ENCODE measurements at regions not wholly inside any gene's neighbourhood (a gene's known extent, or its start where the extent isn't known, plus 50 kb on each side); places are given as distances from the start of the nearest gene placed in this dataset.
"Not testable (repeated sequence)": the region's sequence is repeated elsewhere in the genome, so short reads cannot be mapped to it uniquely, and the experiment has no call there.

DNA sequence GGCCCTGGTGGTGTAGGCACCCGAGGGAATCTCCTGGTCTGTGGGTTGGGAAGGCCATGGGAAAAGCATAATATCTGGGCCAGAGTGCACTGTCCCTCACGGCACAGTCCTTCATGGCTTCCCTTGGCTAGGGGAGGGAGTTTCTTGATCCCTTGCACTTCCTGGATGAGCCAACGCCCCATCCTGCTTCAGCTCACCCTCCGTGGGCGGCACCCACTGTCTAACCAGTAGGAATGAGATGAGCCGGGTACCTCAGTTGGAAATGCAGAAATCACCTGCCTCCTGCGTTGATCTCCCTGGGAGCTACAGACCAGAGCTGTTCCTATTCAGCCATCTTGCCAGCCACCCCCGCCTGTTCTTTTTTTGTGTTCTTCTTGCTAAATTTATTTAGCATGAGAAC is 134.4 kb downstream of the LEPR start:
- in situ Hi-C loops (cut with HindIII; ENCODE audit: low pct_ligation_motif_present, low sequenced_read_pairs): no loop called here
- H3K36me3 ChIP-seq (replicated peaks): no peaks in the 10 kb centered on the region
- H3K27me3 ChIP-seq (replicated peaks): no peaks in the 10 kb centered on the region
- H3K4me3 ChIP-seq (ENCODE audit: low read depth, low read length): no peak overlapping the region
- TF ChIP-seq, protein P1, sequence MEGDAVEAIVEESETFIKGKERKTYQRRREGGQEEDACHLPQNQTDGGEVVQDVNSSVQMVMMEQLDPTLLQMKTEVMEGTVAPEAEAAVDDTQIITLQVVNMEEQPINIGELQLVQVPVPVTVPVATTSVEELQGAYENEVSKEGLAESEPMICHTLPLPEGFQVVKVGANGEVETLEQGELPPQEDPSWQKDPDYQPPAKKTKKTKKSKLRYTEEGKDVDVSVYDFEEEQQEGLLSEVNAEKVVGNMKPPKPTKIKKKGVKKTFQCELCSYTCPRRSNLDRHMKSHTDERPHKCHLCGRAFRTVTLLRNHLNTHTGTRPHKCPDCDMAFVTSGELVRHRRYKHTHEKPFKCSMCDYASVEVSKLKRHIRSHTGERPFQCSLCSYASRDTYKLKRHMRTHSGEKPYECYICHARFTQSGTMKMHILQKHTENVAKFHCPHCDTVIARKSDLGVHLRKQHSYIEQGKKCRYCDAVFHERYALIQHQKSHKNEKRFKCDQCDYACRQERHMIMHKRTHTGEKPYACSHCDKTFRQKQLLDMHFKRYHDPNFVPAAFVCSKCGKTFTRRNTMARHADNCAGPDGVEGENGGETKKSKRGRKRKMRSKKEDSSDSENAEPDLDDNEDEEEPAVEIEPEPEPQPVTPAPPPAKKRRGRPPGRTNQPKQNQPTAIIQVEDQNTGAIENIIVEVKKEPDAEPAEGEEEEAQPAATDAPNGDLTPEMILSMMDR (IDR thresholded peaks at IDR 0.05; ENCODE audit: low read depth, low read length, missing control alignments): no peak
- DNase-seq: no peak
- H3K27ac ChIP-seq: no peak overlapping the region

DNA sequence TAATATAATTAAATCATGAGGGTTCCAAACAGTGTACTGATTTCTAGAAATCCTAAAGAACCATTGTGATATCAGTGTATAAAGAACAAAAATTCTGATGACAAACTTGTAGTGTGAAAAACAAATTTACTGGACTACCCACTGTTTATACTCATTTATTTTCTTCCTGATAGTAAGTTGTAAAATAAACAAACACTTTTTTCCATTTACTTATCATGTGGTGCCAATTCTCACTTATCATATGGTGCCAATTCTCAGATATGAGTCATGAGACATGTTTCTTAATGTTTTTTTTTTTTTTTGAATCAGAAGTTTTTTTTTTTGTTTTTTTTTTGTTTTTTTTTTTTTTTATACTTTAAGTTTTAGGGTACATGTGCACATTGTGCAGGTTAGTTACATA is 137.7 kb downstream of the LEPR start:
- H3K36me3 ChIP-seq (replicated peaks): no peaks in the 10 kb centered on the region
- TF ChIP-seq, protein P1 (IDR thresholded peaks at IDR 0.05; ENCODE audit: low read depth, low read length, missing control alignments): no peak
- H3K27ac ChIP-seq: no peak overlapping the region
- DNase-seq: no peak
- no peaks in the 10 kb centered on the region for H3K27me3 ChIP-seq (replicated peaks)
- H3K4me3 ChIP-seq (ENCODE audit: low read depth, low read length): no peak overlapping the region
- in situ Hi-C loops (cut with HindIII; ENCODE audit: low pct_ligation_motif_present, low sequenced_read_pairs): no loop called here

GRCh38 chr1:65564493-65564892 is 144.0 kb downstream of the LEPR start:
- no peak for DNase-seq
- Histone ChIP-seq H3K36me3 (replicated peaks) (no peaks in the 10 kb centered on the region), H3K27ac (no peak overlapping the region), H3K4me3 (ENCODE audit: low read depth, low read length) (no peak overlapping the region), H3K27me3 (replicated peaks) (no peaks in the 10 kb centered on the region)
- TF ChIP-seq, protein P1 (IDR thresholded peaks at IDR 0.05; ENCODE audit: low read depth, low read length, missing control alignments): no peak
- in situ Hi-C loops (cut with HindIII; ENCODE audit: low pct_ligation_motif_present, low sequenced_read_pairs): no loop called here

DNA sequence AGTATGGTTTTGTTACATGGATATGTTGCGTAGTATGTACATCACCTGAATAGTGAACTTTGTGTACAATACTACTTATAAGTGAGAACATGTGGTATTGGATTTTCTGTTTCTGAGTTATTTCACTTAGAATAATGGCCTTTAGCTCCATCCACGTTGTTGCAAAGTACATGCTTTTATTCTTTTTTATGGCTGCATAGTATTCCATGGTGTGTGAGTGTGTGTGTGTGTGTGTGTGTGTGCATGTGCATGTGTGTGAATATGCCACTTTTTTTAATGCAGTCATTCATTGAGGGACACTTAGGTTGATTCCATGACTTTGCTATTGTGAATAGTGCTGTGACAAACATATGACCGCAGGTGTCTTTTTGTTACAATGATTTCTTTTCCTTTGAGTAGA is 147.8 kb downstream of the LEPR start:
- no peaks in the 10 kb centered on the region for H3K36me3 ChIP-seq (replicated peaks)
- no peaks in the 10 kb centered on the region for H3K27me3 ChIP-seq (replicated peaks)
- no peak overlapping the region for H3K27ac ChIP-seq
- H3K4me3 ChIP-seq (ENCODE audit: low read depth, low read length): no peak overlapping the region
- no peak for DNase-seq
- in situ Hi-C loops (cut with HindIII; ENCODE audit: low pct_ligation_motif_present, low sequenced_read_pairs): no loop called here
- TF ChIP-seq, protein P1 (IDR thresholded peaks at IDR 0.05; ENCODE audit: low read depth, low read length, missing control alignments): no peak

DNA sequence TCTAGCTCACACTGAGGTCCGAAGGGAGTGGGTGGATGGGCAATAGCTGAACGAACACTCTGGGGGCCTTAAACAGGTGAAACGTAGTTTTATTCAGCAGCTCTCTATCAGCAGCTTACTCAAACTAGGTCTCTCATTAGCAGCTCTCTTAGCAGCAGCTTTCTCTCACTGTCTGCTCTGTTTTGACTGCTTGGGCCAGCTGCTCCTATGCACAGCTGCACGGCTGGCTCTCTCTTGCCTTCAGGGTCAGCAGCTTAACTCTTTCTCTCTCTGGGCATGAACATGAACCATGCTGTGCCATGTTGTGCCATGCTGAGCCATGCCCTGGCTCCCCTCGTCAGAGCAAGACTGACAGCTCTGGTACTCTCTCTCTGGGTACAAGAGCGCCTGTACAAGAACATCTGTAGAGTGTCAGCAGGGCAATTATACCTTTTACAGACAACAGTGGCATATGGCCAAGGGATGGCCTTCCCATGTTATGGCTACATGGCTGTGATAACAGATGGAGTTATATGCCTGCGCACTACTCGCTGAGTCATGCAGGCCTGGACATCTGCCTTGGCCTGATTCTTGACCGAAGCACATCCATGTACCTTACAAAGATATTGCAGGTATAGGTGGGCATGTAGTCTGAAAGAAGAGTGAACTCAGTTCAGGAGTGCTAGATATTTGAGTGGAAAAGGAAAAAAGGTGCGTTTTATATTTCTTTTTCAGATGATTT is 152.4 kb downstream of the LEPR start:
- no peaks in the 10 kb centered on the region for H3K27me3 ChIP-seq (replicated peaks)
- no peak overlapping the region for H3K27ac ChIP-seq
- TF ChIP-seq, protein P1 (IDR thresholded peaks at IDR 0.05; ENCODE audit: low read depth, low read length, missing control alignments): no peak
- no peaks in the 10 kb centered on the region for H3K36me3 ChIP-seq (replicated peaks)
- in situ Hi-C loops (cut with HindIII; ENCODE audit: low pct_ligation_motif_present, low sequenced_read_pairs): no loop called here
- no peak overlapping the region for H3K4me3 ChIP-seq (ENCODE audit: low read depth, low read length)
- no peak for DNase-seq

DNA sequence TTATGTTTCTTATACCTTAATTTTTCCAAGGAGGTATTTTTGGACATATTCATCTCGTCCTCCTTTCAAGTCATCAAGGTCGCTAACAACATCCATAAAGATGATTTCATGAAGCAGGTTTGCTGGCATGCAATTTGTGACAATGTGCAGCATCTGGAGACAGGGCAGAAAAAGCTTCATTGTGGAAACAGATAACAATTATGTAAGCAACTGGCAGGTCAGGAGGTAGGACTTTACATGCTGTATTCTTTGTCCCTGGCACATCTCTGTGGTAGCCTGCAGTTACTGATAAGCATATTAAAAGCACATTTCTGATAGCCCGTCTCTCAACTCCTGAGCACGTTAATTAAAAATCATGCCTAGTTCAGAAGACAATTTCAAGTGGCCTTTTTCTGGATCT is 156.8 kb downstream of the LEPR start:
- no peak for DNase-seq
- TF ChIP-seq, protein P1 (IDR thresholded peaks at IDR 0.05; ENCODE audit: low read depth, low read length, missing control alignments): no peak
- H3K27ac ChIP-seq: no peak overlapping the region
- H3K36me3 ChIP-seq (replicated peaks): no peaks in the 10 kb centered on the region
- H3K4me3 ChIP-seq (ENCODE audit: low read depth, low read length): no peak overlapping the region
- no peaks in the 10 kb centered on the region for H3K27me3 ChIP-seq (replicated peaks)
- in situ Hi-C loops (cut with HindIII; ENCODE audit: low pct_ligation_motif_present, low sequenced_read_pairs): no loop called here

DNA sequence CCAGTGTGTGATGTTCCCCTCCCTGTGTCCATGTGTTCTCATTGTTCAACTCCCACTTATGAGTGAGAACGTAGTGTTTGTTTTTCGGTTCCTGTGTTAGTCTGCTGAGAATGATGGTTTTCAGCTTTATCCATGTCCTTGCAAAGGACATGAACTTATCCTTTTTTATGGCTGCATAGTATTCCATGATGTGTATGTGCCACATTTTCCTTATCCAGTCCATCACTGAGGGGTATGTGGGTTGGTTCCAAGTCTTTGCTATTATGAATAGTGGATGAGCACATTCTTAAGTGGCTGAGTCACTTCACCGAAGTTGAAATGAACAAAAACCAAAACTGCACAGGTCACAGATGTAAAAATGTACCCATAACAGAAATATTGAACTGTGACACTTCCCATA is 157.5 kb downstream of the LEPR start:
- H3K4me3 ChIP-seq (ENCODE audit: low read depth, low read length); in situ Hi-C loops (cut with HindIII; ENCODE audit: low pct_ligation_motif_present, low sequenced_read_pairs); H3K36me3 ChIP-seq (replicated peaks); H3K27me3 ChIP-seq (replicated peaks); DNase-seq; H3K27ac ChIP-seq: not testable (repeated sequence)
